ENCODE measurements at regions not wholly inside any gene's neighbourhood (a gene's known extent, or its start where the extent isn't known, plus 50 kb on each side); places are given as distances from the start of the nearest gene placed in this dataset.

DNA sequence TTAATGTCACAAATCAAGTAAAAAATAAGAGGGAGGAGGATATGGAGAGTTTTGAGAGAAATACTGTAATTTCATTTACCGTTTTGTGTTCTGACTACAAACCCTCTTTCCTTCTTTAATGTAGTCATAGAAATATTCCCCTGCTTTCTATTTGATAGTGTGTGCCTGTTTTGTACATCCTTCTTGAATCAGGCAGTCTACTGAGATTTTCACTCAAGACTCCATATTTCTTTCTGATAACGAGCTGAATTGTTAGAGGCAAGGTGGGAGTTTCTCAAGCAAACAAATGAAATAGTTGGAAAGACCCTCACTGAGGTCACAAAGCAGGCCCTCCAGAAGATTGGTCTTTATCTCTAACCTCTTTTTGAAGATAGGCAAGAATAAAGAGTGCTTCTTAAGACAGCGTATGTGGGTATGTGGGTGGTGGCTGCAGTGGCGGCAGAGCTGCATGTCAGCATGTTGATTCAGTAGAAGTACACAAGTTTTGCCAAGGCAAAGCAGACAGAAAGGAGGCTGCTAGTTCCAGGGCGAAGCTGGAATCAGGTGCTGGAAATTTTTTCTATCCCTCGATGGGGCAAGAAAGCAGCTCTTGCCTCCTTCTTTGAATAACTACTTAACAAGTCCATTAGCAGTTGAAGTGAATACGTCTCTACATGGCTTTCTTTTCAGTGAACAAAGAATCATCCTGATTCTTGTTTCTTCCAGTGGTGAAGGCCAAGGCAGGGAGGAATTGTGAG is 164.2 kb downstream of the FAM76B start:
- no peak for TF ChIP-seq CTCF (IDR thresholded peaks at IDR 0.05)
- no peak for TF ChIP-seq POLR2A (IDR thresholded peaks at IDR 0.05)

All from lower leg skin (tissue), 3 donors.